ENCODE measurements at regions not wholly inside any gene's neighbourhood (a gene's known extent, or its start where the extent isn't known, plus 50 kb on each side); places are given as distances from the start of the nearest gene placed in this dataset.

DNA sequence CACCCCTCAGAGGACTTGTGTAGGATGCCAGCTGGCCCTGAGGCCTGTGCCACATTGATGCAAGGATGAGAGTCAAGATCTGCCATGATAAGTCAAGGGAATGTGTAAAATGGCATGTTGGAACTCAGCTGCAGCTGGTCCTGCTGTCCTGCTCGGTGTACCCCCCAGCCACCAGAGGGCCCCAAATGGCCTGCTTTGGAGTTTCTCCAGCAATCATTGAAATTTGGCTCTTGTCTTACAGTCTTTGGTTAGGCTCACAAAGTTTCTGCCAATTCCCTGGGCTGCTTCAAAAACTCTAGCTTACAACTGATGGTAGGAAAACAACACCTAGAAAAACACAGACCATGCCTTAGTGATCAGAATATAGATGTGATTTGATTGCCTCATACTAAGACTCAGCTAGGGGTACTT is 76.8 kb downstream of the HSD17B6 start (continued):
- peak; percentile 96 for TF ChIP-seq REST (IDR thresholded peaks at IDR 0.05; ENCODE audit: borderline replicate concordance)
- no peak for TF ChIP-seq REST (CRISPR knock-in tag; IDR thresholded peaks at IDR 0.05; ENCODE audit: low read depth)
- TF ChIP-seq, protein P1, sequence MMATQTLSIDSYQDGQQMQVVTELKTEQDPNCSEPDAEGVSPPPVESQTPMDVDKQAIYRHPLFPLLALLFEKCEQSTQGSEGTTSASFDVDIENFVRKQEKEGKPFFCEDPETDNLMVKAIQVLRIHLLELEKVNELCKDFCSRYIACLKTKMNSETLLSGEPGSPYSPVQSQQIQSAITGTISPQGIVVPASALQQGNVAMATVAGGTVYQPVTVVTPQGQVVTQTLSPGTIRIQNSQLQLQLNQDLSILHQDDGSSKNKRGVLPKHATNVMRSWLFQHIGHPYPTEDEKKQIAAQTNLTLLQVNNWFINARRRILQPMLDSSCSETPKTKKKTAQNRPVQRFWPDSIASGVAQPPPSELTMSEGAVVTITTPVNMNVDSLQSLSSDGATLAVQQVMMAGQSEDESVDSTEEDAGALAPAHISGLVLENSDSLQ (IDR thresholded peaks at IDR 0.05), result no peak
- TF ChIP-seq SMARCE1 (IDR thresholded peaks at IDR 0.05), result no peak
- TF ChIP-seq ZNF184 (CRISPR knock-in tag; IDR thresholded peaks at IDR 0.05), result no peak
- no peak for TF ChIP-seq ILF3 (IDR thresholded peaks at IDR 0.05; ENCODE audit: borderline replicate concordance)
- no peak for TF ChIP-seq DIDO1 (tag; IDR thresholded peaks at IDR 0.05; ENCODE audit: low read depth)
- TF ChIP-seq ZNF354B (CRISPR knock-in tag; IDR thresholded peaks at IDR 0.05), result no peak
- no peak for TF ChIP-seq ZNF280A (IDR thresholded peaks at IDR 0.05; ENCODE audit: low read depth, partially characterized antibody)
- TF ChIP-seq CTCF (IDR thresholded peaks at IDR 0.05 in 2 of 3, conservative IDR thresholded peaks at IDR 0.05 in 1 of 3; ENCODE audit: insufficient read depth in 2 of 3, low read depth in 1 of 3, low read length in 3 of 3), result peak; percentile 92 to 97 (median 97)
- TF ChIP-seq, protein P2, sequence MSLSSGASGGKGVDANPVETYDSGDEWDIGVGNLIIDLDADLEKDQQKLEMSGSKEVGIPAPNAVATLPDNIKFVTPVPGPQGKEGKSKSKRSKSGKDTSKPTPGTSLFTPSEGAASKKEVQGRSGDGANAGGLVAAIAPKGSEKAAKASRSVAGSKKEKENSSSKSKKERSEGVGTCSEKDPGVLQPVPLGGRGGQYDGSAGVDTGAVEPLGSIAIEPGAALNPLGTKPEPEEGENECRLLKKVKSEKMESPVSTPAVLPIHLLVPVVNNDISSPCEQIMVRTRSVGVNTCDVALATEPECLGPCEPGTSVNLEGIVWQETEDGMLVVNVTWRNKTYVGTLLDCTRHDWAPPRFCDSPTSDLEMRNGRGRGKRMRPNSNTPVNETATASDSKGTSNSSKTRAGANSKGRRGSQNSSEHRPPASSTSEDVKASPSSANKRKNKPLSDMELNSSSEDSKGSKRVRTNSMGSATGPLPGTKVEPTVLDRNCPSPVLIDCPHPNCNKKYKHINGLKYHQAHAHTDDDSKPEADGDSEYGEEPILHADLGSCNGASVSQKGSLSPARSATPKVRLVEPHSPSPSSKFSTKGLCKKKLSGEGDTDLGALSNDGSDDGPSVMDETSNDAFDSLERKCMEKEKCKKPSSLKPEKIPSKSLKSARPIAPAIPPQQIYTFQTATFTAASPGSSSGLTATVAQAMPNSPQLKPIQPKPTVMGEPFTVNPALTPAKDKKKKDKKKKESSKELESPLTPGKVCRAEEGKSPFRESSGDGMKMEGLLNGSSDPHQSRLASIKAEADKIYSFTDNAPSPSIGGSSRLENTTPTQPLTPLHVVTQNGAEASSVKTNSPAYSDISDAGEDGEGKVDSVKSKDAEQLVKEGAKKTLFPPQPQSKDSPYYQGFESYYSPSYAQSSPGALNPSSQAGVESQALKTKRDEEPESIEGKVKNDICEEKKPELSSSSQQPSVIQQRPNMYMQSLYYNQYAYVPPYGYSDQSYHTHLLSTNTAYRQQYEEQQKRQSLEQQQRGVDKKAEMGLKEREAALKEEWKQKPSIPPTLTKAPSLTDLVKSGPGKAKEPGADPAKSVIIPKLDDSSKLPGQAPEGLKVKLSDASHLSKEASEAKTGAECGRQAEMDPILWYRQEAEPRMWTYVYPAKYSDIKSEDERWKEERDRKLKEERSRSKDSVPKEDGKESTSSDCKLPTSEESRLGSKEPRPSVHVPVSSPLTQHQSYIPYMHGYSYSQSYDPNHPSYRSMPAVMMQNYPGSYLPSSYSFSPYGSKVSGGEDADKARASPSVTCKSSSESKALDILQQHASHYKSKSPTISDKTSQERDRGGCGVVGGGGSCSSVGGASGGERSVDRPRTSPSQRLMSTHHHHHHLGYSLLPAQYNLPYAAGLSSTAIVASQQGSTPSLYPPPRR (CRISPR knock-in tag; IDR thresholded peaks at IDR 0.05; ENCODE audit: borderline replicate concordance), result no peak
